Endothelial cell (in vitro differentiated cells): ENCODE measurements at regions not wholly inside any gene's neighbourhood (a gene's known extent, or its start where the extent isn't known, plus 50 kb on each side); places are given as distances from the start of the nearest gene placed in this dataset.

Experiments used
- DNase-seq: peaks from one replicate; pipeline ENCODE4 v3.0.0; 2021; ENCODE audit warnings: low spot score
- H3K27ac Mint-ChIP-seq: one replicate; pipeline ENCODE4 v1.8.0; 2021; ENCODE audit warnings: mixed read lengths, inconsistent platforms; ENCODE audit not compliant: unreplicated experiment
- H3K27me3 Mint-ChIP-seq: one replicate; pipeline ENCODE4 v1.8.0; 2021; ENCODE audit warnings: mild to moderate bottlenecking, moderate library complexity, mixed read lengths, inconsistent platforms; ENCODE audit not compliant: unreplicated experiment
- H3K36me3 Mint-ChIP-seq: one replicate; pipeline ENCODE4 v1.8.0; 2021; ENCODE audit warnings: mild to moderate bottlenecking, low read depth, mixed read lengths, inconsistent platforms; ENCODE audit not compliant: unreplicated experiment
- H3K4me1 Mint-ChIP-seq: one replicate; pipeline ENCODE4 v1.8.0; 2021; ENCODE audit warnings: mild to moderate bottlenecking, mixed read lengths, inconsistent platforms; ENCODE audit not compliant: unreplicated experiment
- H3K4me3 Mint-ChIP-seq: one replicate; pipeline ENCODE4 v1.8.0; 2021; ENCODE audit warnings: mild to moderate bottlenecking, mixed read lengths, inconsistent platforms; ENCODE audit not compliant: unreplicated experiment
- H3K9me3 Mint-ChIP-seq: one replicate; pipeline ENCODE4 v1.8.0; 2021; ENCODE audit warnings: mixed read lengths, inconsistent platforms; ENCODE audit not compliant: unreplicated experiment
- TF ChIP-seq, protein P1 (sequence below): fragments of 200-600 bp; sonication (generic); IDR thresholded peaks from one replicate; pipeline ENCODE4 v1.5.0; 2021; ENCODE audit warnings: antibody characterized with exemption; ENCODE audit not compliant: unreplicated experiment

DNA sequence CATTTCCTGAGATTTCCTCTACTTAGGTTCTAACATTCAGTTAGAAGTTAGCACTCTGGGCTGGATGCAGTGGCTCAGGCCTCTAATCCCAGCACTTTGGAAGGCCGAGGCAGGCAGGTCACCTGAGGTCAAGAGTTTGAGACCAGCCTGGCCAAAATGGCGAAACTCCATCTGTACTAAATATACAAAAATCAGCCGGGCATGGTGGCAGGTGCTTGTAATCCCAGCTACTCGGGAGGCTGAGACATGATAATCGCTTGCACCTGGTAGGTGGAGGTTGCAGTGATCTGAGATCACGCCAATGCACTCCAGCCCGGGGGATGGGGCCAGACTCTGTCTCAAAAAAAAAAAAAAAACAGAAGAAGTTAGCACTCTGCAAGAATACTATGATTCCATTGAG is 1430.9 kb downstream of the CDH11 start:
- H3K27me3 Mint-ChIP-seq = peaks cover 2% of the 10 kb centered on the region
- H3K27ac Mint-ChIP-seq = no peak overlapping the region
- H3K36me3 Mint-ChIP-seq = no peaks in the 10 kb centered on the region
- TF ChIP-seq, protein P1, sequence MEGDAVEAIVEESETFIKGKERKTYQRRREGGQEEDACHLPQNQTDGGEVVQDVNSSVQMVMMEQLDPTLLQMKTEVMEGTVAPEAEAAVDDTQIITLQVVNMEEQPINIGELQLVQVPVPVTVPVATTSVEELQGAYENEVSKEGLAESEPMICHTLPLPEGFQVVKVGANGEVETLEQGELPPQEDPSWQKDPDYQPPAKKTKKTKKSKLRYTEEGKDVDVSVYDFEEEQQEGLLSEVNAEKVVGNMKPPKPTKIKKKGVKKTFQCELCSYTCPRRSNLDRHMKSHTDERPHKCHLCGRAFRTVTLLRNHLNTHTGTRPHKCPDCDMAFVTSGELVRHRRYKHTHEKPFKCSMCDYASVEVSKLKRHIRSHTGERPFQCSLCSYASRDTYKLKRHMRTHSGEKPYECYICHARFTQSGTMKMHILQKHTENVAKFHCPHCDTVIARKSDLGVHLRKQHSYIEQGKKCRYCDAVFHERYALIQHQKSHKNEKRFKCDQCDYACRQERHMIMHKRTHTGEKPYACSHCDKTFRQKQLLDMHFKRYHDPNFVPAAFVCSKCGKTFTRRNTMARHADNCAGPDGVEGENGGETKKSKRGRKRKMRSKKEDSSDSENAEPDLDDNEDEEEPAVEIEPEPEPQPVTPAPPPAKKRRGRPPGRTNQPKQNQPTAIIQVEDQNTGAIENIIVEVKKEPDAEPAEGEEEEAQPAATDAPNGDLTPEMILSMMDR = no peak
- no peaks in the 10 kb centered on the region for H3K4me1 Mint-ChIP-seq
- DNase-seq = no peak
- H3K9me3 Mint-ChIP-seq = no peaks in the 10 kb centered on the region
- no peak overlapping the region for H3K4me3 Mint-ChIP-seq

- Mint-ChIP-seq H3K9me3 (no peaks in the 10 kb centered on the region), H3K27me3 (peaks cover 2% of the 10 kb centered on the region)
- TF ChIP-seq, protein P1 = no peak
Measured at GRCh38 chr16:63690267-63690666, 1431.6 kb downstream of the CDH11 start.

GRCh38 chr16:63689068-63689467 is 1432.8 kb downstream of the CDH11 start:
- H3K9me3 Mint-ChIP-seq = no peaks in the 10 kb centered on the region
- DNase-seq = no peak
- peaks cover 2% of the 10 kb centered on the region for H3K27me3 Mint-ChIP-seq
- no peaks in the 10 kb centered on the region for H3K36me3 Mint-ChIP-seq
- no peaks in the 10 kb centered on the region for H3K4me1 Mint-ChIP-seq
- TF ChIP-seq, protein P1 = no peak
- no peak overlapping the region for H3K27ac Mint-ChIP-seq
- no peak overlapping the region for H3K4me3 Mint-ChIP-seq

More at GRCh38 chr16:63690267-63690666, 1431.6 kb downstream of the CDH11 start:
- H3K36me3 Mint-ChIP-seq = no peaks in the 10 kb centered on the region
- DNase-seq = no peak
- no peak overlapping the region for H3K4me3 Mint-ChIP-seq
- no peaks in the 10 kb centered on the region for H3K4me1 Mint-ChIP-seq
- H3K27ac Mint-ChIP-seq = no peak overlapping the region

DNA sequence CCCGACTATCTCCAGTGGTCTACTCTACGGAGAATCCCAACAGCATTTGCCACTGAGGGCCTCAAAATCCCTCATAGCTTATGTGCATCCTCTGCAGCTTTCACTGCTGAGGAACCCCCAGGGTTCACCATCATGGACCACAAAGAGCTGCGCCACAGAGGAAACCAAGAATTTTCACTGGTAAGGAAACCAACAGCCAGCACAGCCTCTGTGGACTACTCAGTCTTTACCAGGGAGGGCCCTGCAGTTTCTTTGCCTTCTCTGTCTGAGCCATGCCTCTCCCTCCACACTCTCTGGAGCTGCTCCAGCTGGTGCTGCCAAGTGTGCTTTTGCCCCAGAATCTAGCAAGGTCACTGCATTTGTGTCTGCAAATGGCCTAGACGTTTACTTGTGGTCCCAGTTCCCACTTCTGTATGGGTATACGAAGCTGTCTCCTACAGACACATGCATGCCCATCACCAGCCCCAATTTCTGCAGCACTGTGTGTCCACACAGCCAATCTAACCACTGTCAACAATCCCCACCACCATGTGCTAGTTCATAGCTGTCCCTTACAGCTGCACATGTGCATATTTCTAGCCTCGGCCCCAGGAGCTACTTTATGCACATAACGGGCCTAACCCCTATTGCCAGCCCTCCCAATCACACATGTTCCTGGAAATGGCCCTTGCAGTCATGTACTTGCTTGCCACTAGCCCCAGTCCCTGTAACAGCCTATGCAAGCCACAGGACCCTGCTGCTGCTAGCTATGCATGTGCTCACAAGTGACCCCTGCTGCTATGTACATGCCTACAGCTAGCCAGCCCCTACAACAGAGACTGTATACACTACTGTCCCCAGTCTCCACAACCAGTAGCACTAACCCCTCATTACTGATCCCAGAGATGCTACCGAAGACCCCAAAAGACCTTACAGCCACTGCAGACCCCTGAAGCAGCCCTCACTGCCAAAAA is 1437.4 kb downstream of the CDH11 start:
- H3K27me3 Mint-ChIP-seq = no peaks in the 10 kb centered on the region
- TF ChIP-seq, protein P1 = no peak

GRCh38 chr16:63682844-63683243 is 1439.0 kb downstream of the CDH11 start:
- no peaks in the 10 kb centered on the region for H3K36me3 Mint-ChIP-seq
- TF ChIP-seq, protein P1 = no peak
- H3K27ac Mint-ChIP-seq = no peak overlapping the region
- no peak for DNase-seq
- H3K27me3 Mint-ChIP-seq = no peaks in the 10 kb centered on the region
- no peaks in the 10 kb centered on the region for H3K4me1 Mint-ChIP-seq
- no peaks in the 10 kb centered on the region for H3K9me3 Mint-ChIP-seq
- H3K4me3 Mint-ChIP-seq = no peak overlapping the region

More for the DNA sequence above, 1437.4 kb downstream of the CDH11 start:
- Mint-ChIP-seq H3K9me3 (no peaks in the 10 kb centered on the region), H3K27ac (no peak overlapping the region), H3K4me1 (no peaks in the 10 kb centered on the region), H3K36me3 (no peaks in the 10 kb centered on the region), H3K4me3 (no peak overlapping the region)
- no peak for DNase-seq
